HEK293 (cell line): ENCODE measurements at regions not wholly inside any gene's neighbourhood (a gene's known extent, or its start where the extent isn't known, plus 50 kb on each side); places are given as distances from the start of the nearest gene placed in this dataset.

ENCODE experiments used
- CTCF ChIA-PET: fragments of 350-600 bp; formaldehyde crosslinking; extraction: SDS; loops from one replicate; lab custom pipeline; 2021; ENCODE audit warnings: antibody characterized with exemption; lab: Yijun Ruan, JAX
- POLR2A ChIA-PET: fragments of 300-600 bp; formaldehyde crosslinking; extraction: SDS; loops from one replicate; lab custom pipeline; 2020; ENCODE audit warnings: antibody characterized with exemption, inconsistent platforms; lab: Yijun Ruan, JAX
- H3K27ac ChIP-seq: fragments of 200-500 bp; sonication (Bioruptor generic); 2 replicates; pipeline ENCODE4 v1.5.1; 2014; ENCODE audit warnings: low read depth, low read length, control low read depth, inconsistent platforms; ENCODE audit errors: extremely low read depth
- H3K36me3 ChIP-seq, 2 experiments: fragments of 200-500 bp in 1 of 2; sonication (Bioruptor generic) in 1 of 2; 1 replicate in 1 of 2; 2 replicates in 1 of 2; pipeline ENCODE4 v1.5.1; 2014 to 2017; ENCODE audit warnings: inconsistent platforms in 2 of 2, low read length in 2 of 2; ENCODE audit not compliant: control insufficient read depth in 2 of 2, insufficient read depth in 1 of 2
- H3K4me1 ChIP-seq: fragments of 200-500 bp; sonication (Bioruptor generic); 2 replicates; pipeline ENCODE4 v1.5.1; 2014; ENCODE audit warnings: mild to moderate bottlenecking, low read length, inconsistent platforms; ENCODE audit not compliant: control insufficient read depth, insufficient read depth
- H3K4me3 ChIP-seq: 2 replicates; pipeline ENCODE4 v1.5.1; 2011; ENCODE audit warnings: low read depth, mild to moderate bottlenecking, control low read depth, low read length, moderate library complexity
- H3K9me3 ChIP-seq: fragments of 200-500 bp; sonication (Bioruptor generic); 2 replicates; pipeline ENCODE4 v1.5.1; 2014; ENCODE audit warnings: low read depth, low read length, inconsistent platforms; ENCODE audit not compliant: control insufficient read depth, insufficient read depth
- HIC1 ChIP-seq: fragments of 450-650 bp; formaldehyde crosslinking; IDR thresholded peaks from 2 replicates; pipeline ENCODE4 v1.5.1; 2016; ENCODE audit warnings: missing biosample characterization, missing genetic modification characterization
- IKZF3 ChIP-seq: fragments of 450-650 bp; IDR thresholded peaks from 2 replicates; pipeline ENCODE4 v1.5.0; 2018; ENCODE audit warnings: missing biosample characterization, mild to moderate bottlenecking, missing genetic modification characterization, moderate library complexity
- KLF7 ChIP-seq: fragments of 450-650 bp; formaldehyde crosslinking; IDR thresholded peaks from 2 replicates; pipeline ENCODE4 v1.5.1; 2016; ENCODE audit warnings: missing biosample characterization, missing genetic modification characterization, borderline replicate concordance
- TSHZ1 ChIP-seq: fragments of 450-650 bp; formaldehyde crosslinking; IDR thresholded peaks from 2 replicates; pipeline ENCODE4 v1.5.1; 2016; ENCODE audit warnings: missing biosample characterization, missing genetic modification characterization, borderline replicate concordance
- ZBTB11 ChIP-seq: fragments of 450-650 bp; formaldehyde crosslinking; conservative IDR thresholded peaks from 2 replicates; pipeline ENCODE4 v1.5.1; 2016; ENCODE audit warnings: low read depth, missing biosample characterization, missing genetic modification characterization
- ZBTB17 ChIP-seq: fragments of 450-650 bp; formaldehyde crosslinking; IDR thresholded peaks from 2 replicates; pipeline ENCODE4 v1.5.1; 2016; ENCODE audit warnings: missing biosample characterization, missing genetic modification characterization
- ZBTB49 ChIP-seq: fragments of 450-650 bp; formaldehyde crosslinking; IDR thresholded peaks from 2 replicates; pipeline ENCODE4 v1.5.1; 2016; ENCODE audit warnings: missing biosample characterization, missing genetic modification characterization, low read depth
- ZNF324 ChIP-seq: fragments of 450-650 bp; formaldehyde crosslinking; IDR thresholded peaks from 2 replicates; pipeline ENCODE4 v1.5.1; 2016; ENCODE audit warnings: missing biosample characterization, missing genetic modification characterization
- ZNF341 ChIP-seq: fragments of 450-650 bp; formaldehyde crosslinking; IDR thresholded peaks from 2 replicates; pipeline ENCODE4; 2016; ENCODE audit warnings: low read depth, missing biosample characterization, missing genetic modification characterization
- ZNF350 ChIP-seq: fragments of 450-650 bp; formaldehyde crosslinking; IDR thresholded peaks from 2 replicates; pipeline ENCODE4 v1.5.0; 2017; ENCODE audit warnings: missing biosample characterization, mild to moderate bottlenecking, missing genetic modification characterization
- ZNF423 ChIP-seq: fragments of 450-650 bp; formaldehyde crosslinking; IDR thresholded peaks from 2 replicates; pipeline ENCODE4 v1.5.1; 2016; ENCODE audit warnings: missing biosample characterization, missing genetic modification characterization
- ZNF426 ChIP-seq: fragments of 450-650 bp; formaldehyde crosslinking; IDR thresholded peaks from 2 replicates; pipeline ENCODE4 v1.5.1; 2017; ENCODE audit warnings: missing biosample characterization, missing genetic modification characterization, mild to moderate bottlenecking, inconsistent platforms, moderate library complexity
- ZNF510 ChIP-seq: fragments of 450-650 bp; formaldehyde crosslinking; IDR thresholded peaks from 2 replicates; pipeline ENCODE4 v1.5.1; 2018; ENCODE audit warnings: mild to moderate bottlenecking, missing genetic modification characterization, missing biosample characterization; ENCODE audit not compliant: insufficient replicate concordance
- ZNF571 ChIP-seq: fragments of 450-650 bp; formaldehyde crosslinking; IDR thresholded peaks from 2 replicates; pipeline ENCODE4 v1.5.0; 2017; ENCODE audit warnings: missing biosample characterization, missing genetic modification characterization
- ZNF596 ChIP-seq: fragments of 450-650 bp; IDR thresholded peaks from 2 replicates; pipeline ENCODE4 v1.5.0; 2018; ENCODE audit warnings: missing biosample characterization, mild to moderate bottlenecking, missing genetic modification characterization, moderate library complexity
- ZNF624 ChIP-seq: fragments of 450-650 bp; formaldehyde crosslinking; IDR thresholded peaks from 2 replicates; pipeline ENCODE4 v1.5.1; 2017; ENCODE audit warnings: missing biosample characterization, missing genetic modification characterization
- ZNF645 ChIP-seq: fragments of 450-650 bp; formaldehyde crosslinking; IDR thresholded peaks from 2 replicates; pipeline ENCODE4; 2016; ENCODE audit warnings: missing biosample characterization, missing genetic modification characterization
- ZNF677 ChIP-seq: fragments of 450-650 bp; IDR thresholded peaks from 2 replicates; pipeline ENCODE4 v1.5.0; 2018; ENCODE audit warnings: missing biosample characterization, mild to moderate bottlenecking, missing genetic modification characterization, moderate library complexity
- ZSCAN23 ChIP-seq: fragments of 450-650 bp; formaldehyde crosslinking; IDR thresholded peaks from 2 replicates; pipeline ENCODE4 v1.5.1; 2016; ENCODE audit warnings: missing biosample characterization, missing genetic modification characterization

GRCh38 chr5:155905364-155905763, 421.6 kb upstream of the SGCD start:
- Histone ChIP-seq H3K4me3 (no peak overlapping the region), H3K4me1 (no peaks in the 10 kb centered on the region), H3K36me3 (no peaks in the 10 kb centered on the region), H3K9me3 (no peaks in the 10 kb centered on the region), H3K27ac (no peak overlapping the region)
- ChIA-PET POLR2A (no interaction called here), CTCF (no interaction called here)
- no peak for TF ChIP-seq ZBTB49 (tag by site-specific recombination)
- no peak for TF ChIP-seq ZSCAN23
- no peak for TF ChIP-seq ZNF677 (tag by site-specific recombination)
- TF ChIP-seq ZNF350 (tag by site-specific recombination), result no peak
- TF ChIP-seq TSHZ1 (tag by site-specific recombination), result no peak
- no peak for TF ChIP-seq ZNF341 (tag by site-specific recombination)
- no peak for TF ChIP-seq ZNF645 (tag by site-specific recombination)
- TF ChIP-seq ZNF624 (tag by site-specific recombination), result no peak

- no peaks in the 10 kb centered on the region for H3K36me3 ChIP-seq
- POLR2A ChIA-PET, result no interaction called here
- TF ChIP-seq ZNF324 (tag by site-specific recombination) (no peak), ZBTB11 (tag by site-specific recombination) (no peak), ZNF510 (no peak), HIC1 (tag by site-specific recombination) (no peak), ZNF426 (no peak), ZNF423 (no peak), IKZF3 (tag by site-specific recombination) (no peak), ZNF596 (tag by site-specific recombination) (no peak), ZNF350 (tag by site-specific recombination) (no peak), KLF7 (no peak), ZBTB17 (tag by site-specific recombination) (no peak), ZNF571 (tag by site-specific recombination) (no peak)
- TF ChIP-seq, all 188 proteins: peak for 0
- CTCF ChIA-PET, result no interaction called here
- Histone ChIP-seq H3K27ac (no peak overlapping the region), H3K4me1 (no peaks in the 10 kb centered on the region), H3K4me3 (no peak overlapping the region), H3K9me3 (no peaks in the 10 kb centered on the region)
Observed at GRCh38 chr5:155906046-155906445, 420.9 kb upstream of the SGCD start.
